ENCODE measurements at regions not wholly inside any gene's neighbourhood (a gene's known extent, or its start where the extent isn't known, plus 50 kb on each side); places are given as distances from the start of the nearest gene placed in this dataset.

- no peak for DNase-seq (ENCODE audit: low spot score in 2 of 2)
- intact Hi-C loops (cut with DNase I) = no loop called here
Measured at GRCh38 chr20:60632391-60633262, 619.4 kb upstream of the CDH4 start.

GRCh38 chr20:60634491-60635172, 617.4 kb upstream of the CDH4 start:
- no peaks in the 10 kb centered on the region for H3K4me1 ChIP-seq
- no peak overlapping the region for H3K4me3 ChIP-seq
- H3K27me3 ChIP-seq = no peaks in the 10 kb centered on the region
- H3K9me3 ChIP-seq = no peaks in the 10 kb centered on the region
- intact Hi-C loops (cut with DNase I) = no loop called here
- no peak overlapping the region for H3K27ac ChIP-seq
- no peak for DNase-seq (ENCODE audit: low spot score in 2 of 2)
- H3K36me3 ChIP-seq = no peaks in the 10 kb centered on the region
- no peak for TF ChIP-seq CTCF (IDR thresholded peaks at IDR 0.05)

More at GRCh38 chr20:60632391-60633262, 619.4 kb upstream of the CDH4 start:
- Histone ChIP-seq H3K27ac (no peak overlapping the region), H3K4me1 (no peaks in the 10 kb centered on the region), H3K9me3 (no peaks in the 10 kb centered on the region), H3K4me3 (no peak overlapping the region), H3K36me3 (no peaks in the 10 kb centered on the region), H3K27me3 (no peaks in the 10 kb centered on the region)
- no peak for TF ChIP-seq CTCF (IDR thresholded peaks at IDR 0.05)

- Histone ChIP-seq H3K9me3 (no peaks in the 10 kb centered on the region), H3K4me1 (no peaks in the 10 kb centered on the region), H3K27ac (no peak overlapping the region), H3K4me3 (no peak overlapping the region), H3K27me3 (no peaks in the 10 kb centered on the region), H3K36me3 (no peaks in the 10 kb centered on the region)
- intact Hi-C loops (cut with DNase I) = no loop called here
- TF ChIP-seq CTCF (IDR thresholded peaks at IDR 0.05) = no peak
- DNase-seq (ENCODE audit: low spot score in 2 of 2) = no peak
Measured at GRCh38 chr20:60636417-60636816, 615.6 kb upstream of the CDH4 start.

- no peak for TF ChIP-seq CTCF (IDR thresholded peaks at IDR 0.05)
- Histone ChIP-seq H3K27me3 (no peaks in the 10 kb centered on the region), H3K4me3 (no peak overlapping the region), H3K4me1 (no peaks in the 10 kb centered on the region), H3K27ac (no peak overlapping the region), H3K36me3 (no peaks in the 10 kb centered on the region), H3K9me3 (no peaks in the 10 kb centered on the region)
- no peak for DNase-seq (ENCODE audit: low spot score in 2 of 2)
- intact Hi-C loops (cut with DNase I) = no loop called here
Measured at GRCh38 chr20:60637801-60638200, 614.3 kb upstream of the CDH4 start.

- Histone ChIP-seq H3K9me3 (no peaks in the 10 kb centered on the region), H3K27me3 (no peaks in the 10 kb centered on the region), H3K36me3 (no peaks in the 10 kb centered on the region), H3K27ac (no peak overlapping the region), H3K4me1 (no peaks in the 10 kb centered on the region), H3K4me3 (no peak overlapping the region)
- no peak for DNase-seq (ENCODE audit: low spot score in 2 of 2)
- intact Hi-C loops (cut with DNase I) = no loop called here
- TF ChIP-seq CTCF (IDR thresholded peaks at IDR 0.05) = no peak
Measured at GRCh38 chr20:60638430-60639098, 613.5 kb upstream of the CDH4 start.

All from ascending aorta (tissue), 2 donors.